HUES48 (cell line): ENCODE measurements at regions not wholly inside any gene's neighbourhood (a gene's known extent, or its start where the extent isn't known, plus 50 kb on each side); places are given as distances from the start of the nearest gene placed in this dataset.

ENCODE experiments used
- H3K27ac ChIP-seq: one replicate; pipeline ENCODE4 v1.7.0; 2013; ENCODE audit warnings: low read depth, low read length, inconsistent platforms
- H3K27me3 ChIP-seq: 2 replicates; pipeline ENCODE4 v1.6.1; 2013; ENCODE audit warnings: mild to moderate bottlenecking, low read length; ENCODE audit not compliant: control insufficient read depth, insufficient read depth
- H3K36me3 ChIP-seq: 2 replicates; pipeline ENCODE4 v1.6.1; 2013; ENCODE audit warnings: low read length; ENCODE audit not compliant: control insufficient read depth, insufficient read depth
- H3K4me1 ChIP-seq: 2 replicates; pipeline ENCODE4 v1.6.1; 2013; ENCODE audit warnings: mild to moderate bottlenecking, low read length; ENCODE audit not compliant: control insufficient read depth, insufficient read depth
- H3K4me3 ChIP-seq: 2 replicates; pipeline ENCODE4 v1.5.1; 2013; ENCODE audit warnings: mild to moderate bottlenecking, low read depth, low read length
- H3K9ac ChIP-seq: 2 replicates; pipeline ENCODE4 v1.6.1; 2013; ENCODE audit warnings: mild to moderate bottlenecking, low read depth, low read length, moderate library complexity
- H3K9me3 ChIP-seq: 2 replicates; pipeline ENCODE4 v1.6.1; 2013; ENCODE audit warnings: low read length; ENCODE audit not compliant: control insufficient read depth, insufficient read depth

GRCh38 chr6:137737836-137738596 lies 129.0 kb upstream of the TNFAIP3 start:
- Histone ChIP-seq H3K9ac (no peak overlapping the region), H3K4me1 (no peaks in the 10 kb centered on the region), H3K27ac (no peak overlapping the region), H3K27me3 (no peaks in the 10 kb centered on the region), H3K36me3 (no peaks in the 10 kb centered on the region), H3K4me3 (no peak overlapping the region), H3K9me3 (no peaks in the 10 kb centered on the region)

- H3K27ac ChIP-seq, result no peak overlapping the region
- H3K4me3 ChIP-seq, result no peak overlapping the region
These were observed 128.0 kb upstream of the TNFAIP3 start for GRCh38 chr6:137738931-137739504.

DNA sequence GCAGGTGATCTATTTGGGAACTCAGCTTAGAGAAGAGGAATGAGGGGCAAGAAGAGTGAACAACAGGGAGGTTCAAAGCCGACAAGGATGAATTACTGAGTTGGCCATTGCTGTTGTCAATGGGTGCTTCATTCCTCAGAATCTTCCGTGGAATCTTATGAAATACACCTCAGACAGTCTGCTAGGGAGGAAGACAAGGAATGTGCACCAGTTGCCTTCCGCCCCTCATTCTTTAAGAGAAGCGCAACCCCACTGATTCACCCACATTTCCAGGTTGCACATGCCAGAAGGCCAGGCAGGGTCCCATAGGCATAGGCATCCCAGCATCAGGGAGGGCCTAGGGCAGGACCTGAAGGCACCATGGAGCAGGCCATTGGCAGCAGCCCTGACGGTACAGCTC lies 127.5 kb upstream of the TNFAIP3 start:
- H3K36me3 ChIP-seq, result no peaks in the 10 kb centered on the region

More at GRCh38 chr6:137738931-137739504, 128.0 kb upstream of the TNFAIP3 start:
- H3K9ac ChIP-seq, result no peak overlapping the region
- no peaks in the 10 kb centered on the region for H3K4me1 ChIP-seq
- no peaks in the 10 kb centered on the region for H3K9me3 ChIP-seq
- H3K27me3 ChIP-seq, result no peaks in the 10 kb centered on the region
- H3K36me3 ChIP-seq, result no peaks in the 10 kb centered on the region

DNA sequence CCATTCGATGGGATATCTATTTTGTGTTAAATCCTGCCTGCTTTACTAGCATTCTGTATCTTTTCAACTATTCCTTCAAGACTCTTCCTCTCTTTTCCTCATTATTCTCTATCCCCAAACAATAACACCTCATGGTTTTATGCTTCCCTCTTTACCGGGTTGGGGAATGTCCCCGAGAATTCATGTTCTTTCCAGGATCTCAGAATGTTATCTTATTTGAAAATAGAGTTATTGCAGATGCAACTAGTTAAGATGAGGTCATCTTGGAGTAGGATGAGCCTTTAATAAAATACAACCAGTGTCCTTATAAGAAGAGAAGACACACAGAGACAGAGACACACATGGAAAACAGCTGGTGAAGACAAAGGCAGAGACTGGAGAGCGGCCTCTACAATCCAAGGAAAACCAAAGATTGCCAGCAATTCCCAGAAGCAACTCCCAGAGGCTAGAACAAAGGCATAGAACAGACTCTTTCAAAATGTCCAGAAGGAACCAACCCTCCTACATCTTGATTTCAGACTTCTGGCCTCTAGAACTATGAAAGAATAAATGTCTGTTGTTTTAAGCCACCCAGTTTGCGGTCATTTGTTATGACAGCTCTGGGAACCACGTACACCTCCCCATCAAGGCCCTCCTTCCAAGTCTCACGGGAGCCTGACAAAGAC lies 126.8 kb upstream of the TNFAIP3 start:
- no peaks in the 10 kb centered on the region for H3K4me1 ChIP-seq
- no peak overlapping the region for H3K9ac ChIP-seq
- no peak overlapping the region for H3K4me3 ChIP-seq
- H3K9me3 ChIP-seq, result no peaks in the 10 kb centered on the region
- H3K36me3 ChIP-seq, result no peaks in the 10 kb centered on the region
- H3K27ac ChIP-seq, result no peak overlapping the region
- no peaks in the 10 kb centered on the region for H3K27me3 ChIP-seq

More for the DNA sequence above, 127.5 kb upstream of the TNFAIP3 start:
- Histone ChIP-seq H3K9me3 (no peaks in the 10 kb centered on the region), H3K9ac (no peak overlapping the region), H3K27ac (no peak overlapping the region), H3K4me1 (no peaks in the 10 kb centered on the region), H3K4me3 (no peak overlapping the region), H3K27me3 (no peaks in the 10 kb centered on the region)

DNA sequence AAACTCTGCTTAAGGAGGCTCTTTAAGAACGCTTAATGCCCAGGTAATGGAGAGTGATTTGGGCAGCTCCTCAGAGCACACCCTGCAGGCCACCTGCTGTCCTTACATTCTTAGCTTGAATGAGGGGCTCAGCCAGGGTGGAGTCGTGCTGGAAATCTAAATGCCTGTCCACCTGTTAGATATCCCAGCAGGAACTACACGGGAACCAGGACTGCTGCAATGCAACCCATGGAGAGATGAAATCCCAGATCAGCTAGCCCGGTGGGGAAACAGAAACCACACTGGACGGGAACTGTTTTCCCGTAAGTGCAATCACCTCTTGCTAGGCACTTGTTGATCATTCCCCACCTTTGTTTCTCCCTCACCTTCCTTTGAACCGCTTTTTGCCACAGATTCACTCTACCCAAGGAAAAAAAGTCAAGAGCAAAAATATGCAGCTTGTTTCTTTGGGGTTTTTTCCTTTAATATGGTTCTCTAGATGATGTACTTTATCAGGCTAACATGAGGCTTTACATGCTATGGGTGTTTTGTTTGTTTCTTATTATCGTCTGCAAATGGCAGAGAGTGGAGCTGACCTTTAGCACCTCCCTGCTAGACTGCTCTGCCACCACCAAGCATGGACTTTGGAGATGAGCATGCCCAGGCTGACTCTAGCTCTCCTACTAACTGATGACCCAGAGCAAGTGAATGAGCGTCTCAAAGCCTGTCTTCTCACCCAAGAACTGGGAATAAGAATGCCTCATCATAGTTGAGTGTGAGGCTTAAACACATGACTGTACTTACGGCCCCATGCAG lies 125.9 kb upstream of the TNFAIP3 start:
- no peaks in the 10 kb centered on the region for H3K27me3 ChIP-seq
- H3K27ac ChIP-seq, result no peak overlapping the region
- no peaks in the 10 kb centered on the region for H3K9me3 ChIP-seq
- no peak overlapping the region for H3K4me3 ChIP-seq
- no peaks in the 10 kb centered on the region for H3K36me3 ChIP-seq
- H3K4me1 ChIP-seq, result no peaks in the 10 kb centered on the region
- H3K9ac ChIP-seq, result no peak overlapping the region

DNA sequence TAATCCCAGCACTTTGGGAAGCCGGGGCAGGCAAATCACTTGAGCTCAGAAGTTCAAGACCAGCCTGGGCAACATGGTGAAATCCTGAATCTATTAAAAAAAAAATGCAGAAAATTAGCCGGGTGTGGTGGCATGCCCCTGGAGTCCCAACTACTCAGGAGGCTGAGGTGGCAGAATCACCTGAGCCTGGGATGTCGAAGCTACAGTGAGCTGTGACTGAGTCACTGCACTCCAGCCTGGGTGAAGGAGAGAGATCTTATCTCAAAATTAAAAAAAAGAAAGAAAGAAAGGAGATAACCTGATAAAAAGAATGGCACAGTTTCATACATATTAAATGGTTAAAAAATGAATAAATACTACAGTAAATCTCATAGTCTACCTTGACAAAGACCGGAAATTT lies 123.6 kb upstream of the TNFAIP3 start:
- Histone ChIP-seq H3K36me3 (no peaks in the 10 kb centered on the region), H3K4me3 (no peak overlapping the region), H3K9ac (no peak overlapping the region), H3K27ac (no peak overlapping the region), H3K27me3 (no peaks in the 10 kb centered on the region), H3K9me3 (no peaks in the 10 kb centered on the region), H3K4me1 (no peaks in the 10 kb centered on the region)

GRCh38 chr6:137744877-137745276 lies 122.2 kb upstream of the TNFAIP3 start:
- Histone ChIP-seq H3K27me3 (no peaks in the 10 kb centered on the region), H3K27ac (no peak overlapping the region), H3K4me3 (no peak overlapping the region)

GRCh38 chr6:137745321-137745720 lies 121.7 kb upstream of the TNFAIP3 start:
- Histone ChIP-seq H3K27ac (no peak overlapping the region), H3K4me1 (no peaks in the 10 kb centered on the region), H3K4me3 (no peak overlapping the region), H3K9me3 (no peaks in the 10 kb centered on the region), H3K9ac (no peak overlapping the region), H3K36me3 (no peaks in the 10 kb centered on the region), H3K27me3 (no peaks in the 10 kb centered on the region)

More at GRCh38 chr6:137744877-137745276, 122.2 kb upstream of the TNFAIP3 start:
- Histone ChIP-seq H3K36me3 (no peaks in the 10 kb centered on the region), H3K9me3 (no peaks in the 10 kb centered on the region), H3K9ac (no peak overlapping the region), H3K4me1 (no peaks in the 10 kb centered on the region)

- no peaks in the 10 kb centered on the region for H3K36me3 ChIP-seq
- H3K4me3 ChIP-seq, result no peak overlapping the region
- no peak overlapping the region for H3K27ac ChIP-seq
- no peaks in the 10 kb centered on the region for H3K9me3 ChIP-seq
- H3K9ac ChIP-seq, result no peak overlapping the region
- H3K27me3 ChIP-seq, result no peaks in the 10 kb centered on the region
- H3K4me1 ChIP-seq, result no peaks in the 10 kb centered on the region
These were observed 120.8 kb upstream of the TNFAIP3 start for GRCh38 chr6:137746264-137746663.

- no peaks in the 10 kb centered on the region for H3K27me3 ChIP-seq
- H3K27ac ChIP-seq, result no peak overlapping the region
- no peaks in the 10 kb centered on the region for H3K36me3 ChIP-seq
- no peaks in the 10 kb centered on the region for H3K9me3 ChIP-seq
- H3K4me3 ChIP-seq, result no peak overlapping the region
- H3K4me1 ChIP-seq, result no peaks in the 10 kb centered on the region
- H3K9ac ChIP-seq, result no peak overlapping the region
These were observed 117.3 kb upstream of the TNFAIP3 start for GRCh38 chr6:137749696-137750211.
